MCF 10A (cell line): ENCODE measurements at regions not wholly inside any gene's neighbourhood (a gene's known extent, or its start where the extent isn't known, plus 50 kb on each side); places are given as distances from the start of the nearest gene placed in this dataset.
"Not testable (repeated sequence)": the region's sequence is repeated elsewhere in the genome, so short reads cannot be mapped to it uniquely, and the experiment has no call there.

Source experiments
- BruUV-seq: library from RNA; stranded (reverse); fragments of 400-500 nt; replicated peaks from 2 replicates; lab custom pipeline; 2021; lab: Mats Ljungman, UMichigan
- CTCF ChIA-PET: fragments of 300-600 bp; sonication (Branson Sonifier 250); formaldehyde crosslinking; extraction: SDS; loops from one replicate; lab custom pipeline; 2021; ENCODE audit warnings: antibody characterized with exemption, inconsistent platforms; lab: Yijun Ruan, JAX
- POLR2A ChIA-PET: fragments of 300-600, 350-650 bp; sonication (Branson Sonifier 250); formaldehyde crosslinking; extraction: SDS; loops from one replicate; lab custom pipeline; 2020; ENCODE audit warnings: antibody characterized with exemption, inconsistent platforms; lab: Yijun Ruan, JAX
- DNase-seq: peaks from one replicate; pipeline ENCODE4 v3.0.0-alpha.2; 2018; ENCODE audit not compliant: unreplicated experiment
- H3K27ac Mint-ChIP-seq: one replicate; pipeline ENCODE4 v1.8.0; 2022; ENCODE audit warnings: mild to moderate bottlenecking, low read depth, mixed read lengths; ENCODE audit not compliant: unreplicated experiment
- H3K27me3 Mint-ChIP-seq: one replicate; pipeline ENCODE4 v1.8.0; 2022; ENCODE audit warnings: mixed read lengths; ENCODE audit not compliant: insufficient read depth, unreplicated experiment
- H3K36me3 Mint-ChIP-seq: one replicate; pipeline ENCODE4 v1.8.0; 2022; ENCODE audit warnings: mild to moderate bottlenecking, moderate library complexity, mixed read lengths; ENCODE audit not compliant: insufficient read depth, unreplicated experiment
- H3K4me1 Mint-ChIP-seq: one replicate; pipeline ENCODE4 v1.8.0; 2022; ENCODE audit warnings: mixed read lengths; ENCODE audit not compliant: insufficient read depth, unreplicated experiment
- H3K4me3 Mint-ChIP-seq: one replicate; pipeline ENCODE4 v1.8.0; 2022; ENCODE audit warnings: mild to moderate bottlenecking, moderate library complexity, mixed read lengths; ENCODE audit not compliant: unreplicated experiment
- H3K9me3 Mint-ChIP-seq: one replicate; pipeline ENCODE4 v1.8.0; 2022; ENCODE audit warnings: mixed read lengths; ENCODE audit not compliant: unreplicated experiment
- CTCF ChIP-seq: fragments of 200-600 bp; IDR thresholded peaks from one replicate; pipeline ENCODE4 v1.8.0; 2022; ENCODE audit warnings: antibody characterized with exemption, mild to moderate bottlenecking; ENCODE audit not compliant: unreplicated experiment
- intact Hi-C: fragments of 100-400 bp; cut with micrococcal nuclease; formaldehyde crosslinking; loops from 2 replicates; pipeline ENCODE4 v1.14.1; 2022

- DNase-seq: no peak
- no peak overlapping the region for H3K27ac Mint-ChIP-seq
- no TSS peak for BruUV-seq
- intact Hi-C loops: no loop called here
- no peaks in the 10 kb centered on the region for H3K9me3 Mint-ChIP-seq
- POLR2A ChIA-PET: no interaction called here
- H3K36me3 Mint-ChIP-seq: no peaks in the 10 kb centered on the region
- no peak for TF ChIP-seq CTCF
- H3K4me1 Mint-ChIP-seq: peaks cover 6% of the 10 kb centered on the region
- H3K4me3 Mint-ChIP-seq: no peak overlapping the region
- H3K27me3 Mint-ChIP-seq: peaks cover 23% of the 10 kb centered on the region
- CTCF ChIA-PET: interaction anchor here (0.7 to 1.1 kb wide), 2 partner anchors 844 to 1311 kb away, joined by 3 read pairs; no protein-coding TSS in a partner anchor
Measured at GRCh38 chr2:209311948-209312347, 111.9 kb upstream of the MAP2 start.

DNA sequence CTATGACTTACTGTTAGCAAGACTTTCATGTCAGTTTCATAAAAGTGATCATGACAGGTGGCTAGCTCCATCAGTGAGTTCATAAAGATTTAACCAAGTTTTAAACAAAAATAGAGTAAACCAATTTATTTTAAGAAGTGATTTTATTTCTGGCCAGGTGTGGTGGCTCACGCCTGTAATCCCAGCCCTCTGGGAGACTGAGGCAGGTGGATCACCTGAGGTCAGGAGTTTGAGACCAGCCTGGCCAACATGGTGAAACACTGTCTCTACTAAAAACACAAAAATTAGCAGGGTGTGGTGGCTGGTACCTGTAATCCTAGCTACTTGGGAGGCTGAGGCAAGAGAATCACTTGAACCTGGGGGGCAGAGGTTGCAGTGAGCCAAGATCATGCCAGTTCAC is 111.4 kb upstream of the MAP2 start:
- H3K4me3 Mint-ChIP-seq, H3K9me3 Mint-ChIP-seq, DNase-seq, H3K4me1 Mint-ChIP-seq, POLR2A ChIA-PET, intact Hi-C loops, H3K36me3 Mint-ChIP-seq, H3K27ac Mint-ChIP-seq, BruUV-seq: not testable (repeated sequence)
- CTCF ChIA-PET: interaction anchor here (0.7 to 1.1 kb wide), 2 partner anchors 845 to 1312 kb away, joined by 3 read pairs; no protein-coding TSS in a partner anchor
- H3K27me3 Mint-ChIP-seq: peaks cover 23% of the 10 kb centered on the region

DNA sequence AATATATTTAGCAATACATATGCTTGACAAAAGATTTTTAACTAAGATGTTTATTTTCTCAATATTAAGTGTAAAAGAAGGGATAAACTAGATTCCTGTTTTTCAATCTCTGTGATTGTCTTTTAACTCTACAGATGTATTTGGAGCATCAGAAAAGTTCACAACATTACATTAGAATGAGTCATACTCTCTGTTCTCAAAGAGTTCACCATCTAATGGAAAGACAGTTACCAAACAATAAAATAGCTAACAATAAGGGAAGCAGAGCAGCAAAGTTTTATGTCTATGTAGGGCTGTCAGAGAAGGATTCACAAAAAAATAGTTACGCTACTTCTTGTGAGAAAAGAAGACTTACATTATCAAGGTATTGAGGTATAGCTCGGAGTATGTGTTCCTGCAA is 109.2 kb upstream of the MAP2 start:
- CTCF ChIA-PET: interaction anchor here (1.1 kb wide), 1 partner anchor 941 kb away, joined by 3 read pairs; no protein-coding TSS in a partner anchor
- POLR2A ChIA-PET: no interaction called here
- Mint-ChIP-seq H3K36me3 (no peaks in the 10 kb centered on the region), H3K4me1 (peaks cover 6% of the 10 kb centered on the region), H3K9me3 (no peaks in the 10 kb centered on the region), H3K4me3 (no peak overlapping the region), H3K27me3 (peaks cover 23% of the 10 kb centered on the region), H3K27ac (no peak overlapping the region)
- intact Hi-C loops: no loop called here
- TF ChIP-seq CTCF: no peak
- no peak for DNase-seq
- no TSS peak for BruUV-seq

DNA sequence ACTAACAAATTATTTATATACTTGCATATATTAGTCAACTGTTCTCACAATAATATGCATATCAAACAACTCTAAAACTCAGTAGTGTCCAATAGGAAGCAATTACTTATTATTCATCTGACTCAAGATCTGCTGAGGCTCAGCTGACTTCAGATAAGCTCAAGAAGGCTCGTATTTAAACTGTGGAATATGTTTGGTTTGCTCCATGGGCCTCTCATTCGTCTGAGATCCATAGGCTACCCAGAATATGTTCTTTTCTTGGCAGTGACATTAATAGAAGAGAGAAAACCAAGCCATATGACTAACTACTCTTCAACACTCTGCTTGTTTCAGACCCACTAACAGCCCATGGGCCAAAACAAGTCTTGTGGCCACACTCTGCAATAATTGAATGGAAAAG is 107.7 kb upstream of the MAP2 start:
- TF ChIP-seq CTCF: no peak
- no TSS peak for BruUV-seq
- Mint-ChIP-seq H3K36me3 (no peaks in the 10 kb centered on the region), H3K9me3 (no peaks in the 10 kb centered on the region), H3K4me1 (peaks cover 6% of the 10 kb centered on the region), H3K27me3 (peaks cover 13% of the 10 kb centered on the region), H3K4me3 (no peak overlapping the region), H3K27ac (no peak overlapping the region)
- intact Hi-C loops: no loop called here
- ChIA-PET POLR2A (no interaction called here), CTCF (interaction anchor here (1.2 kb wide), 1 partner anchor 923 kb away, joined by 3 read pairs; no protein-coding TSS in a partner anchor)
- no peak for DNase-seq

DNA sequence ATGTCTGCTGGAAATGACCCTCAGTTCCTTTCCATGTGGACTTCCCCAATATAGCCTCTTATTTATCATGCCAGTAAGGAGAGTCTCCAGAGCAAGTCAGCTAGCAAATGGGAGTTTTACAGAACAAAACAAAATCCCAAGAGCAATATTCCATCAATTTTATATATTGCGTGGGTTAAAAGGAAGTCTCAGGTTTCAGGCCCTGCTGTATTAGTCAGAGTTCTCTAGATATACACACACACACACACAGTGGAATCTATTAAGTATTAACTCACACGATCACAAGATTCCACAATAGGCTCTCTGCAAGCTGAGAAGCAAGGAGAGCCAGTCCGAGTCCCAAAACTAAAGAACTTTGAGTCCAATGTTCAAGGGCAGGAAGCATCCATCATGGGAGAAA is 102.8 kb upstream of the MAP2 start:
- ChIA-PET POLR2A (interaction anchor here (0.9 kb wide), 1 partner anchor 922 kb away, joined by 3 read pairs; no protein-coding TSS in a partner anchor), CTCF (interaction anchor here (0.7 to 2.0 kb wide), 13 partner anchors 9 to 929 kb away, joined by 3 to 15 read pairs (median 3); partner anchors contain the start of genes MAP2 and PTH2R)
- BruUV-seq: no TSS peak
- Mint-ChIP-seq H3K27ac (no peak overlapping the region), H3K4me3 (no peak overlapping the region), H3K9me3 (no peaks in the 10 kb centered on the region), H3K4me1 (peaks cover 6% of the 10 kb centered on the region), H3K36me3 (no peaks in the 10 kb centered on the region), H3K27me3 (no peaks in the 10 kb centered on the region)
- no peak for DNase-seq
- TF ChIP-seq CTCF: no peak
- intact Hi-C loops: no loop called here
